Epithelial cell of proximal tubule (primary cell): ENCODE measurements at regions not wholly inside any gene's neighbourhood (a gene's known extent, or its start where the extent isn't known, plus 50 kb on each side); places are given as distances from the start of the nearest gene placed in this dataset.
"Not testable (repeated sequence)": the region's sequence is repeated elsewhere in the genome, so short reads cannot be mapped to it uniquely, and the experiment has no call there.

ENCODE experiments used
- DNase-seq: peaks from one replicate; pipeline ENCODE4 v3.0.0-alpha.2; 2011; ENCODE audit warnings: low read depth
- H3K4me3 ChIP-seq: 2 replicates; pipeline ENCODE4 v1.5.1; 2011; ENCODE audit warnings: low read depth, mild to moderate bottlenecking, low read length
- TF ChIP-seq, protein P1 (sequence below): conservative IDR thresholded peaks from 2 replicates; pipeline ENCODE4 v1.5.1; 2012; ENCODE audit warnings: low read depth, mild to moderate bottlenecking, low read length

DNA sequence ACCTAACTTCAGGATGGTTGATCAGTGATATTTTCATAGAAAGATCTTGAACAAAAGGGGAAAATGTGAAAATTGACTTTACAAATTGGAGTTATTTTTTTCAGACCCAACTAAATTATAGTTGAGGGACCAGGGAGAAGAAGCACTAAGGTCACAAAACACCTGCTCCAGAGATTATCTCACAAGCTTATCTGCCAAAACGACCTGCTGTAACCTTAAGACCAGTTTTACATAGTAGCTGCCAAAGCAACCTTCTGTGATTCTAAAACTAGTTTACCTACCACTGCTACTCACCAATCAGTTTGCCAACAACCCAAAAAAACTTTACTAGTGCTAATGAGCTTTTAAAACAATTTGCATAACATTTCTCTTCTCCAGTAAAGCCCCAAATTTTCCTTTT, 972.1 kb downstream of the C4orf33 start:
- no peak for DNase-seq
- TF ChIP-seq, protein P1, sequence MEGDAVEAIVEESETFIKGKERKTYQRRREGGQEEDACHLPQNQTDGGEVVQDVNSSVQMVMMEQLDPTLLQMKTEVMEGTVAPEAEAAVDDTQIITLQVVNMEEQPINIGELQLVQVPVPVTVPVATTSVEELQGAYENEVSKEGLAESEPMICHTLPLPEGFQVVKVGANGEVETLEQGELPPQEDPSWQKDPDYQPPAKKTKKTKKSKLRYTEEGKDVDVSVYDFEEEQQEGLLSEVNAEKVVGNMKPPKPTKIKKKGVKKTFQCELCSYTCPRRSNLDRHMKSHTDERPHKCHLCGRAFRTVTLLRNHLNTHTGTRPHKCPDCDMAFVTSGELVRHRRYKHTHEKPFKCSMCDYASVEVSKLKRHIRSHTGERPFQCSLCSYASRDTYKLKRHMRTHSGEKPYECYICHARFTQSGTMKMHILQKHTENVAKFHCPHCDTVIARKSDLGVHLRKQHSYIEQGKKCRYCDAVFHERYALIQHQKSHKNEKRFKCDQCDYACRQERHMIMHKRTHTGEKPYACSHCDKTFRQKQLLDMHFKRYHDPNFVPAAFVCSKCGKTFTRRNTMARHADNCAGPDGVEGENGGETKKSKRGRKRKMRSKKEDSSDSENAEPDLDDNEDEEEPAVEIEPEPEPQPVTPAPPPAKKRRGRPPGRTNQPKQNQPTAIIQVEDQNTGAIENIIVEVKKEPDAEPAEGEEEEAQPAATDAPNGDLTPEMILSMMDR: no peak

DNA sequence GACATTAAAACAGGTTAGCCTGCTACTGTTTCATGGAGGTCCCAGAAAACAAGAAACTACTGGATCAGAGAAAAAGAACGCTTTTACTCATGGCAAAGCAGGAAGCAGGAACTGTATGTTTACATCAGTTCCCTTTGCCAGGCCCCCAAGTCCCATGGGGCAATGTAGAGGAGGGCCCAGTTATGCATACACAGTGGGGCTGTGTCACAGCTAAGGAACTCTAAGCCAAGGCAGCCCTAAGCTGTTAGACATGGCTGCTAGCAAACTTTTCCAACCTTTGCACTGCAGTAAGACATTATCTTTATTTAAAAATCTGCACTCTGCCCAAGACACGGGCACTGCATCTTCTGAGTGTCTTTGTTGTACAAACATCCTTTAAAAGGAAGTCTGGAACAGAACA, 975.8 kb downstream of the C4orf33 start:
- no peak overlapping the region for H3K4me3 ChIP-seq
- no peak for DNase-seq
- TF ChIP-seq, protein P1: no peak

More for the DNA sequence above, 972.1 kb downstream of the C4orf33 start:
- no peak overlapping the region for H3K4me3 ChIP-seq

DNA sequence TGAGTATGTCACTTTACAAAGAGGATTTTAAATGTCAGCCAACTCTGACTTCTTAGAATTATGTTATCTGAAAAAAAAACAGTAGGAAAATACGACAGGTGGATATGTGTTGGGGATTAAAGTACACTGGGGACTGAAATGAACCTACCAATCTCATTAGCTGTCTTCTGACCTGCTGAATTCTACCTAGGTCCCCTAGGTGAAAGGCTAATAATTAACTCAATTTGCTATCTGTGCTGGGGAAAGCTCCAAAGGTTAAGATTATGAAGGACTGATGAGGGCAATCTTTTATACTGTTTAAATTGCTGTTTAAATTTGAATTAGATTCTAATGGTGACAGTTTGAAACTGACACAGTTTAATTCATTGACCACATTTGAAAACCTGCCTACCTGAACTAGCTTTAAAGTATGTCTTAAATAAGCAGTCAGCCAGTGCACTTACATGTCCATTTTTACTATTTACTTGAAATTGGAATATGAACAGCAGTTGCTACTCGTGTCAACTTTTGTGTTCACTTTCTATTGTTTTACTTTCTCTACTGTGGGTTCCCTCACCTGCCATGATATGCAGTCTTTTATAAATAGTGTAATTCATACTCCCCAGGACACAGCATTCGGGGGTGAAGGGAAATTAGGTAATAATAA, 977.3 kb downstream of the C4orf33 start:
- DNase-seq: no peak
- H3K4me3 ChIP-seq: no peak overlapping the region
- TF ChIP-seq, protein P1: no peak

DNA sequence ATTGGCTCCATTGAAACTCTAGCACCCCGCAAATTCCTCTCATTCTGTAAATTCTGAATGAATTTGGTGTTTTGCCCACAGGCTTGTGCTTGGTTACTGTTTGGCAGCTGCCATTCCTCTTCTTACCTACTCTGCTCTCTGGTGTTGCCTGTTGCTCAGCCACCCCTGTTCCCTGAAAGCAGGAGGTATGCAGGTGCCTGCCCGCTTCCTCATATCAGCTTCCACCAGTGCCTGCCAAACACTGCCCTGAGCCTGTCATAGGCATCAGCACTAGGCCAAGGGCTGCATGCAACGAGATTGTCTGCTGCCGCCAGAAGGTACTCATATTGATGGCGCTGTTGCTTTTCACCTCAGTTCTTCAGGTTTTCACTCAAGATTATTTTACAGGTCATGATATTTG, 978.1 kb downstream of the C4orf33 start:
- no peak overlapping the region for H3K4me3 ChIP-seq
- DNase-seq: no peak
- TF ChIP-seq, protein P1: no peak

DNA sequence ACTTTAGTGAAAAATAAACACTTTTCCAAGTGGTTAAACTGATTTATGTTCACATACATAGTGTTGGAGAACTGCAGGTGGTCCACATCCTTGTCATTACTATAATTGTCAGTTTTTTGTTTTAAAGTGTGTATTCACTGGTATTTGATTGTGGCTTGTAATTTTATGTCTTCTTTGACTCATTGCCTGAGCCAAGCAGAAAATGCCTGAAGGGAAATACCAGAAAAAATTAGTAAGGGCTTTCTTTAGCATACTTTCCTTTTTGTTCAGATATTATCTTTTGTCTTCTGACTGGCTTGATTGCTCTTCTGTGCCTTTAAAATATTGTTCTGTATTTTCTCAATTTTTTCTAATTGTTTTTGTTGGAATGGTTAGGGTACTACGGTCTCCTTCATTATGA, 981.3 kb downstream of the C4orf33 start:
- H3K4me3 ChIP-seq: no peak overlapping the region

DNA sequence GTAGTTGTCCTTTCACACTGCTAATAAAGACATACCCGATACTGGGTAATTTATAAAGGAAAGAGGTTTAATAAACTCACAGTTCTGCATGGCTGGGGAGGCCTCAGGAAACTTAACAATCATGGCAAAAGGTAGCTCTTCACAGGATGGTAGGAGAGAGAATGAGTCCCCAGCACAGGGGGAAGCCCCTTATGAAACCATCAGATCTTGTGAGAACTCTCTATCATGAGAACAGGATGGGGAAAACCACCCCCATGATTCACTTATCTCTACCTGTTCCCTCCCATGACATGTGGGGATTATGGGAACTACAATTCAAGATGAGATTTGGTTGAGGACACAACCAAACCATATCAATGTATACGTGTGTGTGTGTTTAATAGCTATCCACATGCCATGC, 983.1 kb downstream of the C4orf33 start:
- not testable (repeated sequence) for H3K4me3 ChIP-seq, DNase-seq

More for the DNA sequence above, 981.3 kb downstream of the C4orf33 start:
- no peak for DNase-seq
- TF ChIP-seq, protein P1: no peak

DNA sequence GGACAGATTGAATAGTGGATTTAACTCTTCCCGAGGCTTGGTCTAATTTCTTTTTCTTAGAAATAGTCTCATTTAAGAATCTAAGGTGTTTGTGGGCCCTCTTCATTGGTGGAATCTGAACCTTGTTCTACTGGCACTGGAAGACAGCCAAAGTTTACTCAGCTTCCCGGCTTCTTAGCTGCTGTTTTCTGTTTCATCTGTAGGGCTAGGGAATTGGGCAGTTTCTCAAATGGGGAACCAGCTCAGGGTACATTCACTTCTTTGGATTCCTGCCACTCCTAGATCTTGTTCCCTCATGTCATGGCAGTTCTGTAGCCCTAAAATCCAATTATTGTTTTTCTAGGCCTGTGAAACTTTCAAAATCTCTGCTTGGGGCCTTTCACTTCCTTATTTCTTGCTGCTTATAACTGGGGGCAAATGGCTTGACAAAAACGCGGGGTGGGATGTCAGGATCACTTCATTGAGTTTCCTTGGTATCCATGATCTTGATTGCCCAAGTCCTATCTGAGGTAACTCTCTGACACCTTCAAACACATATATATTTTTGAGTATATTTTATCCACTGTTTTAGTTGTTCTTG, 985.0 kb downstream of the C4orf33 start:
- no peak overlapping the region for H3K4me3 ChIP-seq
- peak; percentile 9 for DNase-seq
- TF ChIP-seq, protein P1: no peak
